GM11168 (cell line): ENCODE measurements at regions not wholly inside any gene's neighbourhood (a gene's known extent, or its start where the extent isn't known, plus 50 kb on each side); places are given as distances from the start of the nearest gene placed in this dataset.

Source experiments
- in situ Hi-C: fragments of 300-500 bp; cut with MboI; formaldehyde crosslinking; loops from one replicate; pipeline ENCODE4 v1.12.0; 2022; ENCODE audit warnings: low sequenced_read_pairs; ENCODE audit not compliant: unreplicated experiment

DNA sequence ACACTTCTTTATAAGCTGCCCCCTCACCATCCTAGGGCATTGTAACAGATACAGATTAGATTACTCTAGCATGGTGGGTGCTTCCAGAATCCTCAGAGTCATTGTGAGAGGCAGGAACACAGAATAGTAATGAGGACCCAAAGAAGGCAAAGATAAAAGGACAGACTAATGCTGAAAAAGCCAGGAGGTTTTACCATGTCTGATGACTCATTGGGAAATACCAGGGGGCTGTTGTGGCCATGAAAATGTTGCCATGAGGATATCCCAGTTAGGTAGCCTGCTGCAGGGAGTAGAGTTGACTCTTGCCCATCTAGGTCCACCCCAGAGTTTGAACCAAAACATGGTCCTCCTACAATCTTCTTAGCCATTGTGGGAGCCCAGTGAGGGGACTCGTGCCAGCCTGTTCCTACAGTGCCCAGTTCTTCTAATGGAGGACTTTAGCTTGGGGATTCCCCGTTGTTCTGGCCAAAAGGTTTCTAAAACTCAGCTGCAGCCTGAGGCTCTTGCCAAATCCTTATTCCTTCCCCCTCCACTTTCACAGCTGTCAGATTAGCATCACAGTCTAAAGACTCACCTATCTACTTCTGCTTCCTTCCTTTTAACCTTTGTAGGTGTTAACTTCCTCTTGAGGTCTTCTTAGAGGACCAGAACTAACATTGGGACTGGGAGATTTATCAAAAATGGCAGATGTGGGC is 586.0 kb upstream of the AADAT start:
- in situ Hi-C loops, result no loop called here

DNA sequence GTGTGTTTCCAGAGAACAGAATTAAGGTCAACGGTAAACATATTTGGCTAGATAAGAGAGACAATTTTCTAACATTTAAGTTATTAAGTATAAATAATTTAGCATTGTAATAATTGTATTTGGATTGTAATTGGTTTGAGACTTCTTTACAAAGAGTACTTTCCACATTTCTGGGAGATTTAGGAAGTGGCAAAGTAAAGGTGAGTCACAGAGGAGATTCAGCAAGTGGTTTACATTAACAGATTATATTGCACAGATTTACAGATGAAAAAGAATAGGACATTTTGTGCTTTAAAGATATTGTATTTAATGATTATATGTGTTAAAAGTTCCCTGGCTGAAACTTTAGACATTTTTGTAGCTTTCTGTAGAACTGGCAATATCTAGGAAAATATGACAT is 584.4 kb upstream of the AADAT start:
- in situ Hi-C loops, result no loop called here

DNA sequence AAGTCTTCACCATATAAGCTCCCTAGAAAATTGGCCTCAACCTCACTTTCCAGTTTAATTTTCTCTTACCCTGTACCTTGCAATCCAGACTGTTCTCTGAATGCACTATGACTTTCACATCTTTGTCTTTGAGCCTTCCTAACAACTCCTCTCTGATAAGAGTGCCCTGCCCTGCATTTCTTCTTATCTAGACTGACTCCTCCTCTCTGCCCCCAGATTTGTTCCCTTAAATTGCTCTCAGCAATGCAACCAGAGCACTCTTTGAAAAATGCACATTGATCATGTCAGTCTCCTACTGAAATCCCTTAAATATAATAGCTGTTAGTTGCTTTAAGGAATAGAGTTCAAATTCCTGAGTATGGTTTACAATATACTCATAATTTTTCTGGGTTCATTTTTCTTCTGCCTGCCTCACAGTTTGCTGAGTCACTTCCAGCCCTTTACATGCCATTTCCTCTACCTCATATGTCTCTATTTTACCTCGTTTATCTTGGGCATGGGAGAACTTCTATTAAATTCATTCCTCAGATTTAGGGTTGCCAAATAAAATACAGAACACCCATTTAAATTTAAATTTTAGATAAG is 582.7 kb upstream of the AADAT start:
- in situ Hi-C loops, result no loop called here

DNA sequence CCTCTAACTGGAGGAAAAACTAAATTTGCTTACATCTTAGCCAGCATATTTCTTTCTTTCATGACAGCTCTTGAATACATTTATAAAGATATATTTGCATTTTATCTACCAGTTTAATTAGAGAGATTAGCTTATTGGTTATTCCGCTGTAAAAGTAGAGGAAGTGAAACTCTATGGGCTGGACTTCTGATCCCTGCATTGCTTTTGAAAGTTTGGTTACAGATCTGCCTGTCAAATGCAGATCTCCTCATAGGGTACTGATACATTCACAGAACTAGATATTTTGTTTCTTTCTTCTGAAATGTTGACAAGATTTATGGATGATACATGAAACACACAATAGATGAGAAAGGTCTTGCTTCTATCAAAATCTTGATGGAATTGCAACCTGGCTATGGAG is 581.4 kb upstream of the AADAT start:
- in situ Hi-C loops, result no loop called here

DNA sequence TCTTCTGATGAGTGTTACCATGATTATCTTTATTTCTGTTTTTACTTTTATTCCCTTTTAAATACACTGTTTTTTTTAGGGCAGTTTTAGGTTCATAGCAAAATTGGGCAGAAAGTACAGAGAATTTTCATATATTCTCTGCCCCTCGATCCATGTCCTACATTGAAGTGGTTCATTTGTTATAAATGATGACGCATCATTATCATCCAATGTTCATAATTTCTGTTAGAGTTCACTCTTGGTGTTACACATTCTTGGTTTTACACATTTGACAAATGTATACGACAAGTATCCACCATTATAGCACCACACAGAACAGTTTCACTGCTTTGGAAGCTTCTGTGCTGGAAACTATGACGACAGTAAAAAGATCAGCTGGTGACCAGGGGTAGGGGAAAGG is 578.1 kb upstream of the AADAT start:
- in situ Hi-C loops, result no loop called here

DNA sequence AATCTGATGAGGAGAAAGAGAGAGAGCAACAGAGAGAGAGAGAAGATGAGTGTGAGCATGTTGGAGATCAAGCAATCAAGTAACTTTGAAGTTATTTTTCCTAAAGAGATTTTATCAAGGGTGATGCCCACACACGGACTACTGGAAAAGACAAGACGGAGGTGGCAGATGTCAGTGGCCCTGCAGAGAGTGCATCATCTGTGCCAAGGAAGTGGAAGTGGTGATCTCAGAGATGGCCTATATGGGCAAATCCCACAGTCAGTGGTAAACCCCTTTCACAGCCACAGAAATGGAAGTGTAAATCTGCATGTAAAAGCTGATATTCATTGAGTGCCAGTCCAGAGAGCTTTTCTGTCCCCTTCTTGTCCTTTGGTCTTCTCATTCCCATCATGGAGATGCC is 577.2 kb upstream of the AADAT start:
- in situ Hi-C loops, result no loop called here

DNA sequence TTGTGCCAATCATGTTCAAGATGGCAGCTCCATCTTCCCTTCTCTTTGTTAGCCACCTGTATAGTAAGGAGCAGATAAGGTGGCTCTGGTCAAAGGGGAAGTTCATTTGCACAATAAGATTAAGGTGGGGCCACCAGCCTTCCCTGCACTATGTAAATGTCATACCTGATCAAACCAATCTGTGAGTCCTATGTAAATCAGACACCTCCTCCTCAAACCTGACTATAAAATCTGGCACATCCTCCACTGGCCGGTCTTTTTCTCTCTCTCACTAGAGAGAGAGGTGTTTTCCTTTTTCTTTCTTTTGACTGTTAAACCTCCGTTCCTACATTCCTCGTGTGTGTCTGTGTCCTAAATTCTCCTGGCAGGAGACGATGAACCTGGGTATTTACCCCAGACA is 572.5 kb upstream of the AADAT start:
- in situ Hi-C loops, result no loop called here

DNA sequence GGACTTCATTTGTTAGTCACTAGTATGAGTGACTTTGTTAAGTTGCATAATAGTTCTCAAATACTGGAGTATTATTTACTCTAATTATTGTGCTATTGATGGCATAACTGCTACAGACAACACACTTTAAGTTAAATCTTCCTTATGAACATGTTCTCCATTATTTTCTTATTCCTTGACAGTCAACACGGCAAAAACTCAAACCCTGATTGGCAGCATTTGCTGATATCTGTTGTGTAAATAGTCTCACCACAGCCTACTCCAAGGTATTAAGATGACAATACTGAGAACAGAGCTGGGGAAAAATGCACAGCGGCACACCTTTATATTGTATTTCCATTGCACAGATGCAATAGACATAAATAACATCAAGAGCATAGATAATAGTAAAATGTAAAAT is 568.0 kb upstream of the AADAT start:
- in situ Hi-C loops, result no loop called here

DNA sequence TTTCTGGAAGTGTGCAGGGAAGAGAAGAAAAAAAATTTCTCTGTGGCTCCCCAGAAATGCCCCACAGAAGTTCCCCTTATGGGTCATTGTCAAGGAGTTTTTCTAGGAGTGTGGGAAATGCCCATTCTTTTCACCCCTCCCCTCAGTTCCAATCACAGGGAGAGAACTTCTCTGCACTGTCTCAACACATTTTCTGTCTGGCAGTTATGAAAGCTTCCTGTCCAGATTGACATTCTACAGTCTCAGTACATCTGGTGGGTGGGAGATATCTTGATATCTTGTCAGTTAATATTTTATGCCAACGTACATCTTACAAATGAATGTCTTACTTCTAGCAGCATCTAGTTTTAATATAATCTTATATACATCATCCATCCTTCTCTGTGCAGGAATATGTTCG is 566.8 kb upstream of the AADAT start:
- in situ Hi-C loops, result no loop called here

DNA sequence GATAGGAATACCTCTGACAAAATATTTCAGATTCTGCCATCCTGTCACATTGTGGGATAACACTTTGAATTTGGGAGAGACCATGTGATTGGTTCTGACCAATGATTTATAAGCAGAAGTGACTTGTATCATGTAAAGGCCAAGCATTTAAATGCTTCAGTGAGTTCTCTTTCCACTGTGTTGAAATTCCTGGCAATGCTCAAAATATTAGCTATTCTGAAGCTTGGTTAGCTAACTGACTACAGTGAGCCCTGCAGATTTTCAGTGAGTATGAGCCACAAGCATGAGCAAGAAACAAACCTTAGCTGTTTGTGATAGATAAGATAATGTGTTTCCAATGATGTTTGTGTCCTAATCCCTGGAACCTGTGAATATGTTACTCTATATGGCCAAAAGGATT is 562.8 kb upstream of the AADAT start:
- in situ Hi-C loops, result no loop called here

DNA sequence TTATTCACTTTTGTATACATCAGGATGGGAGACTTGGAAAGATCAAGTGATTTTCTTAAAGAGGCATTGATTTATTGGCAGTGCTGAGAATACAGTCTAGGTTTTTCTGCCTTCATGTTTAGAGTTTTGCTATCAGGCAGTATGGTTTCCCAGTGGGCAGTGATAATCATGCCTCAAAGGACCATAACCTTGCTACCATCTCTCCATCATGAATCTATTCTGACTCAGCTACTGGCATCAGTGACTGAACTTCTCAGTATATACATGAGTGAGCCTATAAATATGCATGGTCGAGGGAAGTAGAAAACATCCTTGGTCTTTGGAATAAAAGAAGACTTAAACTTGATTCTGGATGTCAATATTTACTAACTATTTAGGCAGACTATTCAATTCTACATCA is 562.0 kb upstream of the AADAT start:
- in situ Hi-C loops, result no loop called here

DNA sequence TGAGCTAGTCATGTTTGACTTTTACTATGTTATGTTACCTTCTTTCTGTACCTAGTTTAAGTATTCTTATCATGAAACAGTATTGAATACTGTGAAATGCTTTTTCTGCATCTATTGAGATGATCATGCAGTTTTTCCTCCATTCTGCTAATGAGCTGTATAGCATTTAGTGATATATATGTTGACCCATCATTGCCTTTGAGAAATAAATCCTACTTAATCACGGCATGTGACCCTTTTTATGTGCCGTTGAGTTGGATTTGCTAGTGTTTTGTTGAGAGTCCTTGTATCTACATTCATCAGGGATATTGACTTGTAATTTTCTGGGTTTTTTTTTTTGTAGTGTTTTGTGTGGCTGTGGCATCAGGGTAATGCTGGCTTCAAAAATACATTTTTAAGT is 537.7 kb upstream of the AADAT start:
- in situ Hi-C loops, result no loop called here

DNA sequence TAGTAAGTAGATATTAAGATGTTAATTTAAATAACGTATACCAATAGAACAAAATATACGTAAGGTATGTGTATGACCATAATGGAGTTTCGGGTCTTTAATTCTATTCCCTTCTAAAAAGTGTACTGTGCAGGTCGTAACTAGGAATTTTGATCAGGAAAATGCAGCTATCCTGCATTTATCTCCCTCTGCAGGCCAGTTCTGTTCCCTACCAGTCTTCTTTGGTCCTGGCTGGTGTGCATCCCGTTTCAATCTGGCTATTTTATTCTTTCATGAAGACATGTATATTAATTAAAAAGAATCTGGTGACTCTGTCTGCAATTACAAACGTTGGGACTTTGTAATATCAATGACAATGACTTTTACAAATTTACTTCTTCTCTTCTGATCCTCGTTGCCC is 534.1 kb upstream of the AADAT start:
- in situ Hi-C loops, result no loop called here

DNA sequence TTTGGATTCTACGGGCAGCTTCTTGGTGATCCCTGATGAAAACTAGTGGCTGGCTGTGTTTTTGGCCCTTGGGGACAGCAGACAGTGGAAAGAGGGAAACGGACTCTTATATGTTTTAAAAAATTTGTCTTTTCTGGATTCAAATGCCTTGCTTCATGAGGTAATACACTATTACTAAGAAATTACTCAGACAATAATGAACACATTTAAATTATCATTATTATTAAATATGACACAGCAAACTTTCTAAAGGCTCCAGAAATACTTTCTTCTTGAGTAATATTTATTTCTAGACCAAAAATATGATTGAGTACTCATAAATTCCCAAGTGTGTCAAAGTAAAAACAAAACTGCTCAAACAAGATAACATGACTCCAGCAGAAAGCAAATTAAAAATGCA is 520.7 kb upstream of the AADAT start:
- in situ Hi-C loops, result no loop called here

DNA sequence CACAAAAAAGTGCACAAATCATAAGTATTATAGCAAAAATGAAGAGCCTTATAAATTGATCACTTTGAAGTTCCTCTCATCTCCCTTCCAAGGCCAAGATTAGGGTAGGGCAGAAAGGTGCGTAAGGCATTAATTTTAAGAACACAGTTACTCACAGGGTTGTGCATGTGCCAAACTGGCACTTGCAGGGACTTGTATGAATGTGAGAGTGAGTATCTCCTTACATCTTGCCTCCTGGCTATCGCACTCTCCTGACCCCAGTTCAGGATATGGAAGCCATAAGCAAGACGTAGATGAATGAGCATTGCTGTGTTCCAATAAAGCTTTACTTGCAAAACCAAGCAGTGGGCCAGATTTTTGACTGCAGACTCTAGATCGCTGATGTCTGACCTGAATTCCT is 510.1 kb upstream of the AADAT start:
- in situ Hi-C loops, result loop anchor here (10.0 kb wide), 1 partner anchor 115 kb away; no protein-coding TSS in a partner anchor

DNA sequence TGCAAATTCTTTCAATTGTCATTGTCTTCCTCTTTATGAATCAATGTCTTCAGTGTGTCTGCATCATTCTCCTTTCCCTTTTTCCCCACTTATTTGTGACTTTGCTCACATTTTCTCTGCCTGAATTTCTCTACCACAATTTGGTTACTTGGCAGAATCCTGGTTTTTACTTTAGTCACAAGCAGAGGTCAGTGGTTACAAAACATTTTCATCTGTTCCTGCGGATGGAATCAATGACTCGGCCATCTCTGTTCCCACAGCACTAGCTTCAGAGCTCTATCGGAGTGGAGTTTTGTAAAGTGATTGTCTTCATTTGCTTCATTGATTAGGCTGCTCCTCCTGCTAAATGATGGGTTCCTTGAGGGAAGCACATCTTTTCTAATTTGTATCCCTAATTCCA is 501.3 kb upstream of the AADAT start:
- in situ Hi-C loops, result loop anchor here (10.0 kb wide), 1 partner anchor 124 kb away; no protein-coding TSS in a partner anchor

DNA sequence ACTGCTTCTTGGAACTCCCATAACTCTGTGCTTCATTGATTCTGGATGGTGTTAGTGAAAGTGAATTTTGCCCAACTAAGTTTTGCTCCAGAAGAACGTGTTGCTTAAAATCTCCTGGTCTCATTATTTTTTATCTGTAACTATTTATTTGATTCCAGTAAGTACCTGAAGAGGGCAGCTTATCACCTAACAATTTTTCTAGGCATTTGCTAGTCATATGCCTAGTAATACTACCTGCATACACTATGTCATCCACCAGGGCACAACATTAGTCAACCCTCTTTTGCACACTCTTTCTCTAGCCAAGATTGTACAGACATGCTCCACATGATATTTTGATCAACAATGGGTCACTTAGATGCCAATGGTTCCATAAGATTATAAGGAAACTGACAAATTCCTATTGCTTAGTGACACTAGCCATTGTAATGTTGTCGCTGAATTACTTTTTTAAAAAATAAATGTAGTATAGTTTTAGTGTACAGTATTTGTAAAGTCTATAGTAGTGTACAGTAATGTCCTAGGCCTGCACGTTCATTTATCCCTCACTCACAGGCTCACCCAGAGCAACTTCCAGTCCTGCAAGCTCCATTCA is 499.9 kb upstream of the AADAT start:
- in situ Hi-C loops, result loop anchor here (10.0 kb wide), 1 partner anchor 125 kb away; no protein-coding TSS in a partner anchor

DNA sequence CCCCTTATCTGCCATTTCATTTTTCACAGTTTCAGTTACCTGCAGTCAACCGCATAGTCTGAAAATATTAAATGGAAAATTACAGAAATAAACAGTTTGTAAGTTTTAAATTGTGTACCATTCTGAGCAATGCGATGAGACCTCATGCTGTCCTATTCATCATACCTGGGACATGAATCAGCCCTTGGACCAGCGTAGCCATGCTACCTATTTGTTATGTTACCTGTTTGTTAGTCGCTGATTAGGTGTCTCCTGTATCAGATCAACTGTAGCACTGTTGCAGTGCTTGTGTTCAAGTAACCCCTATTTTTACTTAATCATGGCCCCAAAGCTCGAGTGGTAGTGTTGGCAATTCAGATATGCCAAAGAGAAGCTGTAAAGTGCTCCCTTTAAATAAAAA is 492.2 kb upstream of the AADAT start:
- in situ Hi-C loops, result loop anchor here (5.0 kb wide), 1 partner anchor 270 kb away; no protein-coding TSS in a partner anchor

DNA sequence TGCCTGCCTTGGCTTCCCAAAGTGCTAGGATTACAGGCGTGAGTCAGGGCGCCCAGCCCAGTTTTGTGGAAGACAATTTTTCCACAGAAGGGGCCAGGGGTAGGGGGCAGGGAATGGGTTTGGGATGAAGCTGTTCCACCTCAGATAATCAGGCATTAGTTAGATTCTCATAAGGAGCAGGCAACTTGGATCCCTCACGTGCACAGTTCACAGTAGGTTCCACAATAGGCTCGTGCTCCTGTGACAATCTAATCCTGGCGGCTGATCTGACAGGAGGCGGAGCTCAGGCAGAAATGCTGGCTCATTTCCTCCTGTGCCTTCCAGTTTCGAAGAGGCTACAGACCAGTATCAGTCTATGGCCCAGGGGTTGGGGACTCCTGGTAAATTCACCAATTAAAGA is 491.6 kb upstream of the AADAT start:
- in situ Hi-C loops, result loop anchor here (5.0 kb wide), 1 partner anchor 271 kb away; no protein-coding TSS in a partner anchor

DNA sequence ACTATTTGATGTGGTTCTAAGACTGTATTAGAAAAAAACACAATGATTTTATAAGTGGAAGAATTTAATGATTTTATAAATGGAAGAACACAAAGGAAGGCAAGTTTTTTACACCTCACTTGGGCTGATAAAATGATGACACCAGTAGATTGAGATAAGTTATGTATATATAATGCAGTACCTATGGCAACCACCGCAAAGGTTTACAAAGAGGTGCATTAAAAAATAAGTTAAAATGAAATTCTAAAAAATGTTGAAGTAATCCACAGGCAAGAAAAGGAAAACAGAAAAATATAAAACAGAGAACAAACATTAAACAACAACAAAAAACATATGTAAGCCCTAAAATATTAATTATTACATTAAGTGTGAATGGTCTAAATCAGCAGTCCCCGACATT is 490.9 kb upstream of the AADAT start:
- in situ Hi-C loops, result loop anchor here (5.0 kb wide), 1 partner anchor 272 kb away; no protein-coding TSS in a partner anchor

DNA sequence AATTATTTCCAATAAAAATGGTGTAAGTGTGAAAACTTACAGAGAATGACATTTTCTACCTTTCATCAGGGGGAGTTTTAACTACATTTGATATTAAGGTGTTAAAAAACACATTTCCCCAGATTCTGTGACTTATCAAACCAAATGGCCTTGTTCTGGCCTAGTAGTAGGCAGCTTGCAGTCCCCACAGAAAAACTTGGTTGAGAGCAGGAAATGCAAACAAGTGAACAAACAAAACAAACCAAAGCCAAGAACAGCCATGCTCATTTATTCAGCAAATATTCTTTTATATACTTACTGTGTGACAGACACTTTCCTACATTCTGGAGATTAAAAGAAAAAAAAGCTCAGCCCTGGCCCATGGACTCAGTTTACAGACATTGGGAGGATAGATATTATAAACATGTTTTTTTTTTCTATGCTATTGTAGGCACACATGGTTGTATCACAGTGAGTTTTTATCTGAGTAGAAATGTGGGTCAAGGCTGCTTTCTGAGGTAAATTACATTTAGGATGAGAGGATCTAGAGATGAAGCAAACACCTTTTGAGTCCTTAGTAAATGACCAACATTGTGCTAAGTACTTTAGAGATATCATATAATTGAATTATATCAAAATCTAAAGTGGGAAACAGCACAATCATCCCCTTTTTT is 449.2 kb upstream of the AADAT start:
- in situ Hi-C loops, result no loop called here
